ENCODE measurements at regions not wholly inside any gene's neighbourhood (a gene's known extent, or its start where the extent isn't known, plus 50 kb on each side); places are given as distances from the start of the nearest gene placed in this dataset.

DNA sequence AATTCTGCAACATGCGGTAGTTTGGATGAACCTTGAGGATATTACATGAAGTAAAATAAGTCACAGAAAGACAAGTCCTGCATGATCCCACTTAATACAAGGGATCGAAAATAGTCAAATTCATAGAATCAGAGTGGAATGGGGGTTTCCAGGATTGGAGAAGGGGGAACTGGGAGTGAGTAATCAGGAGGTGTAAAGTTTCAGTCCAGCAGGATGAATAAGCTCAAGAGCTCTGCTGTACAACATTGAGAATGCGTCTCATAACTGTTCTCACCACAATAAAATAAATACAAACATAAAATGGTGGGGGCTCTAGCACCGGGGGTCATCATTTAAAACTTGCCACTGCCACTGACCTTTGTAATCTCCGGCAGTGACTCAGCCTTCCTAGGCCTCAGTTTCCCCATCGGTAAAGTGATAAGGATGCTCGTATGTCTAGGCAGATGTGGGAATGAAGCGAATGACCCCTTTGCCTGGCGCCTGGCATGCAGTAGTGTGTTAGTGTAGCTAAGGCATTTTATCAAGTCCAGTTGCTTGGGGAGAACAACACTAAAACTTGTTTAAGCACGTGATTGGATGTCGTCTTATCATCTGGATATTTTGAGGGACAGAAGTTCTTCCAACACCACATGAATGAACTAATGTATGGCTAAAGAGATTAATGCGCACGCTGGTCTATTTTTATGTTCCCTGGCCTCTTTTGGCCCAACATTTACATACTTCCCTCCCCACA, 421.1 kb downstream of the QKI start:
- no peak for TF ChIP-seq RAD21 (IDR thresholded peaks at IDR 0.05; ENCODE audit: low read depth)
- TF ChIP-seq, protein P1, sequence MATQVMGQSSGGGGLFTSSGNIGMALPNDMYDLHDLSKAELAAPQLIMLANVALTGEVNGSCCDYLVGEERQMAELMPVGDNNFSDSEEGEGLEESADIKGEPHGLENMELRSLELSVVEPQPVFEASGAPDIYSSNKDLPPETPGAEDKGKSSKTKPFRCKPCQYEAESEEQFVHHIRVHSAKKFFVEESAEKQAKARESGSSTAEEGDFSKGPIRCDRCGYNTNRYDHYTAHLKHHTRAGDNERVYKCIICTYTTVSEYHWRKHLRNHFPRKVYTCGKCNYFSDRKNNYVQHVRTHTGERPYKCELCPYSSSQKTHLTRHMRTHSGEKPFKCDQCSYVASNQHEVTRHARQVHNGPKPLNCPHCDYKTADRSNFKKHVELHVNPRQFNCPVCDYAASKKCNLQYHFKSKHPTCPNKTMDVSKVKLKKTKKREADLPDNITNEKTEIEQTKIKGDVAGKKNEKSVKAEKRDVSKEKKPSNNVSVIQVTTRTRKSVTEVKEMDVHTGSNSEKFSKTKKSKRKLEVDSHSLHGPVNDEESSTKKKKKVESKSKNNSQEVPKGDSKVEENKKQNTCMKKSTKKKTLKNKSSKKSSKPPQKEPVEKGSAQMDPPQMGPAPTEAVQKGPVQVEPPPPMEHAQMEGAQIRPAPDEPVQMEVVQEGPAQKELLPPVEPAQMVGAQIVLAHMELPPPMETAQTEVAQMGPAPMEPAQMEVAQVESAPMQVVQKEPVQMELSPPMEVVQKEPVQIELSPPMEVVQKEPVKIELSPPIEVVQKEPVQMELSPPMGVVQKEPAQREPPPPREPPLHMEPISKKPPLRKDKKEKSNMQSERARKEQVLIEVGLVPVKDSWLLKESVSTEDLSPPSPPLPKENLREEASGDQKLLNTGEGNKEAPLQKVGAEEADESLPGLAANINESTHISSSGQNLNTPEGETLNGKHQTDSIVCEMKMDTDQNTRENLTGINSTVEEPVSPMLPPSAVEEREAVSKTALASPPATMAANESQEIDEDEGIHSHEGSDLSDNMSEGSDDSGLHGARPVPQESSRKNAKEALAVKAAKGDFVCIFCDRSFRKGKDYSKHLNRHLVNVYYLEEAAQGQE (IDR thresholded peaks at IDR 0.05; ENCODE audit: low read depth) = no peak
- TF ChIP-seq FOXM1 (IDR thresholded peaks at IDR 0.05; ENCODE audit: borderline replicate concordance, low read depth) = no peak
- no peak for TF ChIP-seq CEBPB (IDR thresholded peaks at IDR 0.05)
